Neural progenitor cell (in vitro differentiated cells): ENCODE measurements at regions not wholly inside any gene's neighbourhood (a gene's known extent, or its start where the extent isn't known, plus 50 kb on each side); places are given as distances from the start of the nearest gene placed in this dataset.

Experiments used
- DNase-seq: peaks from one replicate; pipeline ENCODE4 v3.0.0-alpha.2; 2016; ENCODE audit warnings: low spot score
- H2AFZ ChIP-seq: fragments of 200-600 bp; sonication (generic); replicated peaks from 2 replicates; pipeline ENCODE4 v1.6.1; 2016; ENCODE audit warnings: antibody characterized with exemption
- H3F3A ChIP-seq: fragments of 200-600 bp; sonication (generic); 2 replicates; pipeline ENCODE4 v1.6.1; 2016; ENCODE audit warnings: antibody characterized with exemption, low read depth
- H3K27ac ChIP-seq: fragments of 200-600 bp; sonication (generic); 2 replicates; pipeline ENCODE4 v1.5.1; 2016; ENCODE audit warnings: mild to moderate bottlenecking
- H3K27me3 ChIP-seq: fragments of 200-600 bp; sonication (generic); 2 replicates; pipeline ENCODE4 v1.6.1; 2016; ENCODE audit warnings: mild to moderate bottlenecking, moderate library complexity
- H3K36me3 ChIP-seq: fragments of 200-600 bp; sonication (generic); 2 replicates; pipeline ENCODE4 v1.5.1; 2016
- H3K4me1 ChIP-seq: fragments of 200-600 bp; sonication (generic); 2 replicates; pipeline ENCODE4 v1.6.1; 2016; ENCODE audit warnings: mixed run types
- H3K4me2 ChIP-seq: fragments of 200-600 bp; sonication (generic); 2 replicates; pipeline ENCODE4 v1.6.1; 2016
- H3K4me3 ChIP-seq: fragments of 200-600 bp; sonication (generic); 2 replicates; pipeline ENCODE4 v1.5.1; 2016
- H3K79me2 ChIP-seq: fragments of 200-600 bp; sonication (generic); 2 replicates; pipeline ENCODE4 v1.6.1; 2016; ENCODE audit warnings: low read depth
- H3K9ac ChIP-seq: fragments of 200-600 bp; sonication (generic); 2 replicates; pipeline ENCODE4 v1.6.1; 2016
- H3K9me3 ChIP-seq: fragments of 200-600 bp; sonication (generic); 2 replicates; pipeline ENCODE4 v1.5.1; 2016; ENCODE audit warnings: low read depth
- H4K20me1 ChIP-seq: fragments of 200-600 bp; sonication (generic); 2 replicates; pipeline ENCODE4 v1.6.1; 2016; ENCODE audit warnings: low read depth
- H3K27ac Mint-ChIP-seq: 3 replicates; pipeline ENCODE4 v1.8.0; 2021; ENCODE audit warnings: mixed read lengths
- H3K27me3 Mint-ChIP-seq: 2 replicates; pipeline ENCODE4 v1.8.0; 2022; ENCODE audit warnings: low read depth, mild to moderate bottlenecking, inconsistent platforms, moderate library complexity, mixed read lengths; ENCODE audit not compliant: insufficient read depth
- H3K36me3 Mint-ChIP-seq: 3 replicates; pipeline ENCODE4 v1.8.0; 2021; ENCODE audit warnings: mixed read lengths
- H3K4me1 Mint-ChIP-seq: 3 replicates; pipeline ENCODE4 v1.8.0; 2021; ENCODE audit warnings: mixed read lengths
- H3K4me3 Mint-ChIP-seq: 3 replicates; pipeline ENCODE4 v1.8.0; 2021; ENCODE audit warnings: mild to moderate bottlenecking, moderate library complexity, mixed read lengths
- H3K9me3 Mint-ChIP-seq: 3 replicates; pipeline ENCODE4 v1.8.0; 2020; ENCODE audit warnings: mixed read lengths
- CTCF ChIP-seq: fragments of 200-600 bp; sonication (generic); IDR thresholded peaks from 2 replicates; pipeline ENCODE4 v1.5.1; 2017; ENCODE audit warnings: antibody characterized with exemption, mild to moderate bottlenecking
- EZH2 ChIP-seq: fragments of 200-600 bp; sonication (generic); IDR thresholded peaks from 2 replicates; pipeline ENCODE4 v1.6.1; 2017; ENCODE audit warnings: antibody characterized with exemption, mild to moderate bottlenecking, moderate library complexity
- EZH2phosphoT487 ChIP-seq: fragments of 200-600 bp; sonication (generic); IDR thresholded peaks from 2 replicates; pipeline ENCODE4 v1.6.1; 2017; ENCODE audit warnings: antibody characterized with exemption

DNA sequence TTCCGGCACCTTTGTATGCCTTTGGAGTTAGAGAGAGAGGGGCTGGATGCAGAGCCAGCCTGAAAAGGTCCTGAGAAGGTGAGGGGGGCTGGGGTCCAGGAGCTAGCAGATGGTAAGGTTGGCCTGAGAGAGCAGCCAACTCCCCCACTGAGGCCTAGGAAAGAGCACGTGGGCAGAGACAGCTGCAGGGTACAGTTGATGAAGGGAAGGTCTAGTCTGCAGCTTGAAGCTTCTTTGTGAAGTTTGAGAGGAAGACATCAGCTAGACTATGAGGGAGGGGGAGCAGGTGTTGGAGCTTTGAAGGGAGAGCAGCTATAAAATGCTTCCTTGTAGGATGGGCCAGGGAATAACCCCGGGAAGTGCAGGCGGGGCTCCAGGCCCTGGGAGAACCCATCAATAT, 289.3 kb upstream of the AMIGO2 start:
- H3K4me1 ChIP-seq: no peaks in the 10 kb centered on the region
- H3K27ac Mint-ChIP-seq: no peak overlapping the region
- no peak overlapping the region for H2AFZ ChIP-seq
- H3K4me3 ChIP-seq: no peak overlapping the region
- no peaks in the 10 kb centered on the region for H4K20me1 ChIP-seq
- H3K27ac ChIP-seq: no peak overlapping the region
- H3K4me2 ChIP-seq: no peak overlapping the region
- H3K36me3 ChIP-seq: no peaks in the 10 kb centered on the region
- H3F3A ChIP-seq: no peaks in the 10 kb centered on the region
- H3K9me3 ChIP-seq: no peaks in the 10 kb centered on the region
- no peak for TF ChIP-seq EZH2
- TF ChIP-seq EZH2phosphoT487: no peak
- TF ChIP-seq CTCF: no peak
- no peaks in the 10 kb centered on the region for H3K36me3 Mint-ChIP-seq
- DNase-seq: no peak
- H3K79me2 ChIP-seq: no peaks in the 10 kb centered on the region
- no peak overlapping the region for H3K9ac ChIP-seq
- no peaks in the 10 kb centered on the region for H3K27me3 ChIP-seq
- H3K9me3 Mint-ChIP-seq: no peaks in the 10 kb centered on the region
- no peak overlapping the region for H3K4me3 Mint-ChIP-seq
- peaks cover 3% of the 10 kb centered on the region for H3K27me3 Mint-ChIP-seq
- no peaks in the 10 kb centered on the region for H3K4me1 Mint-ChIP-seq

GRCh38 chr12:47367912-47368537, 288.3 kb upstream of the AMIGO2 start:
- no peaks in the 10 kb centered on the region for H3K36me3 ChIP-seq
- no peak for DNase-seq

DNA sequence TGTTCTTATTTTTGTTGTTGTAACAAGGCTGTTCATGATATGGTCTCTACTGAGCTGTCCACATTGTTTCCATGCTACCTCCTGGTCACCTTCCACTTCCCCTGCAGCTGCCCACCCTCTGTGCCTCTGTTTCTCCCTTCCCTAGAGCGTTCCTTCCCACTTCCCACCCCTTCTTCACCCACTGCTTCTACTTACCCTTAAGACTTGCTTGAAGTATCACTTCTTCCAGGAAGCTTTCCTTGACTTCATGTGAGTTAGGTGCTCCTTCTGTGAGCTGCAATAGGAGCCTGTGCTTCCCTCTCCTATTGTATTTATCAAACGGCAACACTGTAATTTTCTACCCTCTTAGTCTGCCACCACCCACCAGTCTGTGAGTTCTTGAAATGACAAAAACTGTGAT, 286.8 kb upstream of the AMIGO2 start:
- no peaks in the 10 kb centered on the region for H3K4me1 Mint-ChIP-seq
- no peak overlapping the region for H3K4me2 ChIP-seq

More at GRCh38 chr12:47367912-47368537, 288.3 kb upstream of the AMIGO2 start:
- Mint-ChIP-seq H3K27me3 (no peaks in the 10 kb centered on the region), H3K4me1 (no peaks in the 10 kb centered on the region), H3K9me3 (no peaks in the 10 kb centered on the region), H3K4me3 (no peak overlapping the region), H3K36me3 (no peaks in the 10 kb centered on the region), H3K27ac (no peak overlapping the region)
- Histone ChIP-seq H2AFZ (no peak overlapping the region), H3K9me3 (no peaks in the 10 kb centered on the region), H3F3A (no peaks in the 10 kb centered on the region), H3K4me3 (no peak overlapping the region), H3K4me2 (no peak overlapping the region), H4K20me1 (no peaks in the 10 kb centered on the region), H3K4me1 (no peaks in the 10 kb centered on the region), H3K9ac (no peak overlapping the region), H3K27ac (no peak overlapping the region), H3K79me2 (no peaks in the 10 kb centered on the region), H3K27me3 (no peaks in the 10 kb centered on the region)
- no peak for TF ChIP-seq EZH2phosphoT487
- TF ChIP-seq CTCF: no peak
- TF ChIP-seq EZH2: no peak

More for the DNA sequence above, 286.8 kb upstream of the AMIGO2 start:
- no peaks in the 10 kb centered on the region for H3K36me3 ChIP-seq
- no peaks in the 10 kb centered on the region for H3K79me2 ChIP-seq
- Mint-ChIP-seq H3K36me3 (no peaks in the 10 kb centered on the region), H3K9me3 (no peaks in the 10 kb centered on the region), H3K27ac (no peak overlapping the region), H3K4me3 (no peak overlapping the region), H3K27me3 (no peaks in the 10 kb centered on the region)
- H3F3A ChIP-seq: no peaks in the 10 kb centered on the region
- H3K4me1 ChIP-seq: no peaks in the 10 kb centered on the region
- H3K9me3 ChIP-seq: no peaks in the 10 kb centered on the region
- H2AFZ ChIP-seq: no peak overlapping the region
- H3K9ac ChIP-seq: no peak overlapping the region
- H3K27ac ChIP-seq: no peak overlapping the region
- no peaks in the 10 kb centered on the region for H4K20me1 ChIP-seq
- no peak overlapping the region for H3K4me3 ChIP-seq
- TF ChIP-seq CTCF: no peak
- no peak for TF ChIP-seq EZH2phosphoT487
- TF ChIP-seq EZH2: no peak
- no peak for DNase-seq
- no peaks in the 10 kb centered on the region for H3K27me3 ChIP-seq
